ENCODE measurements at regions not wholly inside any gene's neighbourhood (a gene's known extent, or its start where the extent isn't known, plus 50 kb on each side); places are given as distances from the start of the nearest gene placed in this dataset.

GRCh38 chr18:55869556-55870501 is 281.8 kb upstream of the TCF4 start:
- intact Hi-C loops (cut with DNase I): no loop called here
- H3K4me3 ChIP-seq: no peak overlapping the region
- no peak for DNase-seq
- no peaks in the 10 kb centered on the region for H3K27me3 ChIP-seq
- H3K27ac ChIP-seq: no peak overlapping the region
- no peaks in the 10 kb centered on the region for H3K4me1 ChIP-seq
- H3K9me3 ChIP-seq: no peaks in the 10 kb centered on the region
- H3K36me3 ChIP-seq: no peaks in the 10 kb centered on the region
- TF ChIP-seq POLR2A (IDR thresholded peaks at IDR 0.05): no peak
- TF ChIP-seq CTCF (IDR thresholded peaks at IDR 0.05): no peak
- 60 to 65% methylated on average over 7 of the region's 7 CpGs for whole genome bisulfite sequencing, 2 donors

- Histone ChIP-seq H3K9me3 (no peaks in the 10 kb centered on the region), H3K36me3 (no peaks in the 10 kb centered on the region), H3K27ac (no peak overlapping the region), H3K27me3 (no peaks in the 10 kb centered on the region), H3K4me1 (peaks cover 0 to 4% (median 0%) of the 10 kb centered on the region in 3 donors), H3K4me3 (no peak overlapping the region)
- no peak for DNase-seq
- TF ChIP-seq CTCF (IDR thresholded peaks at IDR 0.05) (no peak), POLR2A (IDR thresholded peaks at IDR 0.05) (no peak)
- intact Hi-C loops (cut with DNase I): no loop called here
- WGBS, 2 donors: 50 to 57% methylated on average over 1 of the region's 1 CpG
These were observed 280.9 kb upstream of the TCF4 start for GRCh38 chr18:55868909-55869308.

GRCh38 chr18:55866886-55867285 is 278.9 kb upstream of the TCF4 start:
- no peaks in the 10 kb centered on the region for H3K27me3 ChIP-seq
- H3K9me3 ChIP-seq: no peaks in the 10 kb centered on the region
- H3K36me3 ChIP-seq: no peaks in the 10 kb centered on the region
- DNase-seq: no peak
- H3K4me1 ChIP-seq: peaks cover 0 to 10% (median 0%) of the 10 kb centered on the region in 3 donors
- 86 to 89% methylated on average over 7 of the region's 7 CpGs for WGBS, 2 donors
- intact Hi-C loops (cut with DNase I): no loop called here
- TF ChIP-seq CTCF (IDR thresholded peaks at IDR 0.05) (no peak), POLR2A (IDR thresholded peaks at IDR 0.05) (no peak)
- H3K4me3 ChIP-seq: no peak overlapping the region
- no peak overlapping the region for H3K27ac ChIP-seq

GRCh38 chr18:55866006-55866405 is 278.0 kb upstream of the TCF4 start:
- TF ChIP-seq CTCF (IDR thresholded peaks at IDR 0.05) (no peak), POLR2A (IDR thresholded peaks at IDR 0.05) (no peak)
- Histone ChIP-seq H3K27ac (no peak overlapping the region), H3K27me3 (no peaks in the 10 kb centered on the region), H3K9me3 (no peaks in the 10 kb centered on the region), H3K4me1 (peaks cover 0 to 10% (median 0%) of the 10 kb centered on the region in 3 donors), H3K36me3 (no peaks in the 10 kb centered on the region), H3K4me3 (no peak overlapping the region)
- DNase-seq: no peak
- intact Hi-C loops (cut with DNase I): no loop called here
- 69 to 70% methylated on average over 7 of the region's 7 CpGs for WGBS, 2 donors

GRCh38 chr18:55864281-55864680 is 276.3 kb upstream of the TCF4 start:
- H3K4me1 ChIP-seq: peaks cover 0 to 10% (median 0%) of the 10 kb centered on the region in 3 donors
- H3K4me3 ChIP-seq: no peak overlapping the region
- no peaks in the 10 kb centered on the region for H3K36me3 ChIP-seq
- H3K27me3 ChIP-seq: no peaks in the 10 kb centered on the region
- DNase-seq: no peak
- TF ChIP-seq CTCF (IDR thresholded peaks at IDR 0.05): no peak
- no peak for TF ChIP-seq POLR2A (IDR thresholded peaks at IDR 0.05)
- no peak overlapping the region for H3K27ac ChIP-seq
- WGBS, 2 donors: 0 to 35% methylated on average over 1 of the region's 1 CpG
- intact Hi-C loops (cut with DNase I): no loop called here
- H3K9me3 ChIP-seq: no peaks in the 10 kb centered on the region
